ENCODE measurements at regions not wholly inside any gene's neighbourhood (a gene's known extent, or its start where the extent isn't known, plus 50 kb on each side); places are given as distances from the start of the nearest gene placed in this dataset.

GRCh38 chr4:96448315-96448872 lies 608.5 kb downstream of the PDHA2 start:
- TF ChIP-seq, protein P1, sequence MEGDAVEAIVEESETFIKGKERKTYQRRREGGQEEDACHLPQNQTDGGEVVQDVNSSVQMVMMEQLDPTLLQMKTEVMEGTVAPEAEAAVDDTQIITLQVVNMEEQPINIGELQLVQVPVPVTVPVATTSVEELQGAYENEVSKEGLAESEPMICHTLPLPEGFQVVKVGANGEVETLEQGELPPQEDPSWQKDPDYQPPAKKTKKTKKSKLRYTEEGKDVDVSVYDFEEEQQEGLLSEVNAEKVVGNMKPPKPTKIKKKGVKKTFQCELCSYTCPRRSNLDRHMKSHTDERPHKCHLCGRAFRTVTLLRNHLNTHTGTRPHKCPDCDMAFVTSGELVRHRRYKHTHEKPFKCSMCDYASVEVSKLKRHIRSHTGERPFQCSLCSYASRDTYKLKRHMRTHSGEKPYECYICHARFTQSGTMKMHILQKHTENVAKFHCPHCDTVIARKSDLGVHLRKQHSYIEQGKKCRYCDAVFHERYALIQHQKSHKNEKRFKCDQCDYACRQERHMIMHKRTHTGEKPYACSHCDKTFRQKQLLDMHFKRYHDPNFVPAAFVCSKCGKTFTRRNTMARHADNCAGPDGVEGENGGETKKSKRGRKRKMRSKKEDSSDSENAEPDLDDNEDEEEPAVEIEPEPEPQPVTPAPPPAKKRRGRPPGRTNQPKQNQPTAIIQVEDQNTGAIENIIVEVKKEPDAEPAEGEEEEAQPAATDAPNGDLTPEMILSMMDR (IDR thresholded peaks at IDR 0.05; ENCODE audit: low read depth, low read length, poor library complexity, severe bottlenecking), result no peak
- no peak for TF ChIP-seq EZH2phosphoT487 (IDR thresholded peaks at IDR 0.05; ENCODE audit: borderline replicate concordance, low read length)

All from DOHH2 (cell line).